WI38 (cell line): ENCODE measurements at regions not wholly inside any gene's neighbourhood (a gene's known extent, or its start where the extent isn't known, plus 50 kb on each side); places are given as distances from the start of the nearest gene placed in this dataset.

ENCODE experiments used
- H3K4me3 ChIP-seq: 2 replicates; pipeline ENCODE4 v1.5.1; 2011; ENCODE audit warnings: low read depth, mild to moderate bottlenecking, control low read depth, low read length
- CTCF ChIP-seq: IDR thresholded peaks from 2 replicates; pipeline ENCODE4 v1.5.1; 2012; ENCODE audit warnings: low read depth, mild to moderate bottlenecking, control low read depth, low read length

GRCh38 chr3:6229778-6230410 is 631.0 kb upstream of the GRM7 start:
- H3K4me3 ChIP-seq: no peak overlapping the region
- no peak for TF ChIP-seq CTCF

- no peak for TF ChIP-seq CTCF
- H3K4me3 ChIP-seq: no peak overlapping the region
These were observed 618.8 kb upstream of the GRM7 start for GRCh38 chr3:6242104-6242503.

- no peak for TF ChIP-seq CTCF
- no peak overlapping the region for H3K4me3 ChIP-seq
These were observed 612.4 kb upstream of the GRM7 start for GRCh38 chr3:6248528-6248927.

GRCh38 chr3:6249679-6250078 is 611.2 kb upstream of the GRM7 start:
- no peak overlapping the region for H3K4me3 ChIP-seq
- no peak for TF ChIP-seq CTCF

- no peak for TF ChIP-seq CTCF
- H3K4me3 ChIP-seq: no peak overlapping the region
These were observed 610.7 kb upstream of the GRM7 start for GRCh38 chr3:6250167-6250566.

GRCh38 chr3:6251612-6252400 is 609.1 kb upstream of the GRM7 start:
- no peak overlapping the region for H3K4me3 ChIP-seq
- no peak for TF ChIP-seq CTCF

GRCh38 chr3:6254490-6254889 is 606.4 kb upstream of the GRM7 start:
- H3K4me3 ChIP-seq: no peak overlapping the region
- no peak for TF ChIP-seq CTCF
